ENCODE measurements at regions not wholly inside any gene's neighbourhood (a gene's known extent, or its start where the extent isn't known, plus 50 kb on each side); places are given as distances from the start of the nearest gene placed in this dataset.

DNA sequence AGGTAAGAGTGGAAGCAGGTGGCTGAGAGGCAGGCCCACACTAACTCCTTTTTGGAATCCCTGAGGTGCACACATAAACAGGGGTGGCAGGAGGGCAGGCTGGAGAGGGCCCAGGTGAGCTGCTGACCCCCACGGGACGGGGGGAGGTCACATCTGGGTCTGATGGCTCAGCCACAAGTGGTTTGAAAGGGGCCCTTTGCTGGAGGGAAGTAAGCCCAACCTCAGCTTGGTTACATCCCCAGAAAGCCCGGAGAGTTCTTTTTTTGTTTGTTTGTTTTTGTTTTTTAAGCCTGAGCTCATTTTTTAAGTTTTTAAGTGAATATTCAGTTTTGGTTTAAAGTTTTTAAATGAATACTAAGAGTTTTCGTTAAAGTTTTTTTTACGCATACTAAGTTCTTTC is 72.8 kb upstream of the CUX1 start:
- Histone ChIP-seq H3K9ac (ENCODE audit: control insufficient read depth, insufficient read depth, low read length) (peak overlapping the region; percentile 15; the same call in 1 of the 2 replicates), H3K4me2 (ENCODE audit: control insufficient read depth, insufficient read depth) (peak overlapping the region; percentile 58), H3K4me1 (ENCODE audit: control insufficient read depth, insufficient read depth, low read length) (peaks cover 62% of the 10 kb centered on the region), H3K36me3 (ENCODE audit: control insufficient read depth in 2 of 2, insufficient read depth in 2 of 2, low read length in 1 of 2) (no peaks in the 10 kb centered on the region), H3K27me3 (replicated peaks in 1 of 2; ENCODE audit: control insufficient read depth in 2 of 2, insufficient read depth in 2 of 2, low read length in 1 of 2) (no peaks in the 10 kb centered on the region), H2AFZ (ENCODE audit: control insufficient read depth, low read depth, low read length) (peak overlapping the region; percentile 76), H3K27ac (ENCODE audit: control insufficient read depth, insufficient read depth) (peak overlapping the region; percentile 76), H3K9me3 (replicated peaks; ENCODE audit: control insufficient read depth, insufficient read depth, low read length) (no peaks in the 10 kb centered on the region), H4K20me1 (ENCODE audit: control insufficient read depth, insufficient read depth) (no peaks in the 10 kb centered on the region), H3K79me2 (ENCODE audit: control insufficient read depth, insufficient read depth, low read length) (no peaks in the 10 kb centered on the region), H3K4me3 (no peak overlapping the region)
- in situ Hi-C loops (cut with MboI) (no loop called here), intact Hi-C loops (cut with micrococcal nuclease; ENCODE audit: unreplicated experiment) (loop anchor here (2.0 to 10.0 kb wide), 3 partner anchors 56 to 210 kb away; no protein-coding TSS in a partner anchor)
- ChIA-PET RAD21 (ENCODE audit: unreplicated experiment) (interaction anchor here (0.7 to 3.0 kb wide), 10 partner anchors 11 to 496 kb away, joined by 3 to 22 read pairs (median 4); no protein-coding TSS in a partner anchor), POLR2A (interaction anchor here (0.6 to 1.9 kb wide), 9 partner anchors 9 to 1642 kb away, joined by 3 to 8 read pairs (median 3); no protein-coding TSS in a partner anchor), CTCF (interaction anchor here (0.6 to 3.2 kb wide), 15 partner anchors 10 to 528 kb away, joined by 3 to 22 read pairs (median 5); no protein-coding TSS in a partner anchor), SMC1A (ENCODE audit: uncharacterized antibody, unreplicated experiment) (interaction anchor here (0.6 to 4.1 kb wide), 11 partner anchors 9 to 494 kb away, joined by 3 to 21 read pairs (median 4); no protein-coding TSS in a partner anchor)
- peak; percentile 43 for TF ChIP-seq POLR2A (IDR thresholded peaks at IDR 0.05; ENCODE audit: low read depth, low read length)
- TF ChIP-seq BACH1 (IDR thresholded peaks at IDR 0.05; ENCODE audit: borderline replicate concordance): no peak
- peak; percentile 26; the same call in 1 of the 2 replicates for TF ChIP-seq YY1 (IDR thresholded peaks at IDR 0.05; ENCODE audit: low read depth, low read length)
- TF ChIP-seq SPI1 (IDR thresholded peaks at IDR 0.05; ENCODE audit: borderline replicate concordance, insufficient read depth, low read depth, low read length): 0 out of 2 replicates have a peak, but pooled peaks have one; percentile 4
- TF ChIP-seq, protein P1, sequence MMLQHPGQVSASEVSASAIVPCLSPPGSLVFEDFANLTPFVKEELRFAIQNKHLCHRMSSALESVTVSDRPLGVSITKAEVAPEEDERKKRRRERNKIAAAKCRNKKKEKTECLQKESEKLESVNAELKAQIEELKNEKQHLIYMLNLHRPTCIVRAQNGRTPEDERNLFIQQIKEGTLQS (IDR thresholded peaks at IDR 0.05; ENCODE audit: borderline replicate concordance, extremely low read depth, low read depth, low read length): no peak
- TF ChIP-seq, protein P2, sequence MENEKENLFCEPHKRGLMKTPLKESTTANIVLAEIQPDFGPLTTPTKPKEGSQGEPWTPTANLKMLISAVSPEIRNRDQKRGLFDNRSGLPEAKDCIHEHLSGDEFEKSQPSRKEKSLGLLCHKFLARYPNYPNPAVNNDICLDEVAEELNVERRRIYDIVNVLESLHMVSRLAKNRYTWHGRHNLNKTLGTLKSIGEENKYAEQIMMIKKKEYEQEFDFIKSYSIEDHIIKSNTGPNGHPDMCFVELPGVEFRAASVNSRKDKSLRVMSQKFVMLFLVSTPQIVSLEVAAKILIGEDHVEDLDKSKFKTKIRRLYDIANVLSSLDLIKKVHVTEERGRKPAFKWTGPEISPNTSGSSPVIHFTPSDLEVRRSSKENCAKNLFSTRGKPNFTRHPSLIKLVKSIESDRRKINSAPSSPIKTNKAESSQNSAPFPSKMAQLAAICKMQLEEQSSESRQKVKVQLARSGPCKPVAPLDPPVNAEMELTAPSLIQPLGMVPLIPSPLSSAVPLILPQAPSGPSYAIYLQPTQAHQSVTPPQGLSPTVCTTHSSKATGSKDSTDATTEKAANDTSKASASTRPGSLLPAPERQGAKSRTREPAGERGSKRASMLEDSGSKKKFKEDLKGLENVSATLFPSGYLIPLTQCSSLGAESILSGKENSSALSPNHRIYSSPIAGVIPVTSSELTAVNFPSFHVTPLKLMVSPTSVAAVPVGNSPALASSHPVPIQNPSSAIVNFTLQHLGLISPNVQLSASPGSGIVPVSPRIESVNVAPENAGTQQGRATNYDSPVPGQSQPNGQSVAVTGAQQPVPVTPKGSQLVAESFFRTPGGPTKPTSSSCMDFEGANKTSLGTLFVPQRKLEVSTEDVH (IDR thresholded peaks at IDR 0.05; ENCODE audit: low read depth, partially characterized antibody): no peak
- TF ChIP-seq, protein P3, sequence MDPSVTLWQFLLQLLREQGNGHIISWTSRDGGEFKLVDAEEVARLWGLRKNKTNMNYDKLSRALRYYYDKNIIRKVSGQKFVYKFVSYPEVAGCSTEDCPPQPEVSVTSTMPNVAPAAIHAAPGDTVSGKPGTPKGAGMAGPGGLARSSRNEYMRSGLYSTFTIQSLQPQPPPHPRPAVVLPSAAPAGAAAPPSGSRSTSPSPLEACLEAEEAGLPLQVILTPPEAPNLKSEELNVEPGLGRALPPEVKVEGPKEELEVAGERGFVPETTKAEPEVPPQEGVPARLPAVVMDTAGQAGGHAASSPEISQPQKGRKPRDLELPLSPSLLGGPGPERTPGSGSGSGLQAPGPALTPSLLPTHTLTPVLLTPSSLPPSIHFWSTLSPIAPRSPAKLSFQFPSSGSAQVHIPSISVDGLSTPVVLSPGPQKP (IDR thresholded peaks at IDR 0.05; ENCODE audit: low read depth, low read length): no peak
- TF ChIP-seq RUNX3 (IDR thresholded peaks at IDR 0.05; ENCODE audit: low read length): peak; percentile 52; the same call in 1 of the 2 replicates
- TF ChIP-seq TCF12 (IDR thresholded peaks at IDR 0.05; ENCODE audit: low read depth, low read length): 0 out of 2 replicates have a peak, but pooled peaks have one; percentile 23
- 38% methylated on average over 5 of the region's 5 CpGs for WGBS (ENCODE audit: insufficient coverage, insufficient replicate concordance, low lambda C conversion rate, missing lambda C conversion rate)
- peak; percentile 10; the same call in 2 of the 3 replicates for ATAC-seq
- DNase-seq (ENCODE audit: low read depth, low spot score): no peak
- peak; percentile 54 for FAIRE-seq
- BruUV-seq (replicated peaks): no TSS peak
